Esophagus muscularis mucosa (tissue), 4 donors: ENCODE measurements at regions not wholly inside any gene's neighbourhood (a gene's known extent, or its start where the extent isn't known, plus 50 kb on each side); places are given as distances from the start of the nearest gene placed in this dataset.
"Not testable (repeated sequence)": the region's sequence is repeated elsewhere in the genome, so short reads cannot be mapped to it uniquely, and the experiment has no call there.

Experiments used
- DNase-seq: peaks from one replicate; pipeline ENCODE4 v3.0.0-alpha.2; 2017; ENCODE audit errors: extremely low spot score
- H3K27ac ChIP-seq, 4 donors: fragments of 200-600 bp; sonication (generic); replicated peaks in 1 of 4; 1 replicate in 3 of 4; 2 replicates in 1 of 4; pipeline ENCODE4 v1.5.1; 2016 to 2019; ENCODE audit warnings: mild to moderate bottlenecking in 1 of 4
- H3K27me3 ChIP-seq, 4 donors: fragments of 200-600 bp; sonication (generic); one replicate each; pipeline versions ENCODE4 v1.5.1 to v1.6.0; 2016 to 2019
- H3K36me3 ChIP-seq, 4 donors: fragments of 200-600 bp; sonication (generic); one replicate each; pipeline ENCODE4 v1.5.1; 2016 to 2019
- H3K4me1 ChIP-seq, 4 donors: fragments of 200-600 bp; sonication (generic); one replicate each; pipeline ENCODE4 v1.5.1; 2016 to 2019
- H3K4me3 ChIP-seq, 4 donors: fragments of 200-600 bp; sonication (generic); 1 replicate in 2 of 4; 2 replicates in 2 of 4; pipeline ENCODE4 v1.5.1; 2016 to 2019; ENCODE audit warnings: mild to moderate bottlenecking in 4 of 4, moderate library complexity in 1 of 4
- H3K9me3 ChIP-seq, 4 donors: fragments of 200-600 bp; sonication (generic); 1 replicate in 3 of 4; 2 replicates in 1 of 4; pipeline ENCODE4 v1.5.1; 2016 to 2019
- EP300 ChIP-seq: sonication (generic); formaldehyde crosslinking; IDR thresholded peaks from one replicate; pipeline ENCODE4 v1.6.1; 2017; ENCODE audit warnings: antibody characterized with exemption
- POLR2A ChIP-seq: fragments of 450-650 bp; IDR thresholded peaks from one replicate; pipeline ENCODE4 v1.6.1; 2017; ENCODE audit warnings: antibody characterized with exemption, moderate library complexity, mild to moderate bottlenecking, low read depth
- POLR2AphosphoS5 ChIP-seq, 2 donors: sonication (generic); formaldehyde crosslinking; IDR thresholded peaks; one replicate each; pipeline ENCODE4 v1.6.1; 2017; ENCODE audit warnings: antibody characterized with exemption in 2 of 2
- WGBS: methylation state at CpG from one replicate; pipeline ENCODE4 v1.1.5; 2018; 5-methylcytosine and 5-hydroxymethylcytosine counted together
- intact Hi-C: fragments of 100-400 bp; cut with DNase I; formaldehyde crosslinking; loops from one replicate; pipeline ENCODE4 v1.15.1; 2023
- TF ChIP-seq, protein P1 (sequence below), 3 experiments: fragments of 200-600 bp in 2 of 3; fragments of 450-650 bp in 1 of 3; sonication (generic) in 2 of 3; IDR thresholded peaks; one replicate each; pipeline ENCODE4 v1.5.1; 2017 to 2019; ENCODE audit warnings: antibody characterized with exemption in 3 of 3, mild to moderate bottlenecking in 2 of 3, moderate library complexity in 1 of 3

DNA sequence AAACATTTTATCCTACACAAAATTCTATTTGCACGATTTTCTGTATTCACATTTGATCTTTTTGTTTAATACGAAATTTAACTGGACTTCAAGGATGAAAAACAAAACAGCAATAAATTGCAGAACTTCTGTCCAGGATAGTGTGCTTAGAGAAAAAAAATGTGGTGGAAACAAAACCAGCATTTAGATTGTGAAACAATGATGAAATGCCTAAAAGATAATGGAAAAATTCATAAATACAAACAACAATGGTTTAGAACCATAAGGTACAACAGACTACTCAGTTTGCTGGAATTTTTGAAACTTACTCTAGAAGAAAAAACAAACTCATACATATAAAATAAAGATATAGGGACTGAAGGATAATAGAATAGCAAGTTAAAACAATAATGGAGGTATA is 234.0 kb downstream of the BCHE start:
- no peak for DNase-seq
- intact Hi-C loops: no loop called here
- H3K4me1 ChIP-seq: peaks cover 0 to 12% (median 3%) of the 10 kb centered on the region in 4 donors
- TF ChIP-seq POLR2AphosphoS5 (IDR thresholded peaks at IDR 0.05) (no peak), POLR2A (no peak), EP300 (no peak)
- TF ChIP-seq, protein P1, sequence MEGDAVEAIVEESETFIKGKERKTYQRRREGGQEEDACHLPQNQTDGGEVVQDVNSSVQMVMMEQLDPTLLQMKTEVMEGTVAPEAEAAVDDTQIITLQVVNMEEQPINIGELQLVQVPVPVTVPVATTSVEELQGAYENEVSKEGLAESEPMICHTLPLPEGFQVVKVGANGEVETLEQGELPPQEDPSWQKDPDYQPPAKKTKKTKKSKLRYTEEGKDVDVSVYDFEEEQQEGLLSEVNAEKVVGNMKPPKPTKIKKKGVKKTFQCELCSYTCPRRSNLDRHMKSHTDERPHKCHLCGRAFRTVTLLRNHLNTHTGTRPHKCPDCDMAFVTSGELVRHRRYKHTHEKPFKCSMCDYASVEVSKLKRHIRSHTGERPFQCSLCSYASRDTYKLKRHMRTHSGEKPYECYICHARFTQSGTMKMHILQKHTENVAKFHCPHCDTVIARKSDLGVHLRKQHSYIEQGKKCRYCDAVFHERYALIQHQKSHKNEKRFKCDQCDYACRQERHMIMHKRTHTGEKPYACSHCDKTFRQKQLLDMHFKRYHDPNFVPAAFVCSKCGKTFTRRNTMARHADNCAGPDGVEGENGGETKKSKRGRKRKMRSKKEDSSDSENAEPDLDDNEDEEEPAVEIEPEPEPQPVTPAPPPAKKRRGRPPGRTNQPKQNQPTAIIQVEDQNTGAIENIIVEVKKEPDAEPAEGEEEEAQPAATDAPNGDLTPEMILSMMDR (IDR thresholded peaks at IDR 0.05): no peak
- H3K4me3 ChIP-seq: no peak overlapping the region
- H3K9me3 ChIP-seq: no peaks in the 10 kb centered on the region
- H3K27ac ChIP-seq: no peak overlapping the region
- H3K27me3 ChIP-seq: no peaks in the 10 kb centered on the region
- 91% methylated on average over 2 of the region's 2 CpGs for WGBS
- no peaks in the 10 kb centered on the region for H3K36me3 ChIP-seq

DNA sequence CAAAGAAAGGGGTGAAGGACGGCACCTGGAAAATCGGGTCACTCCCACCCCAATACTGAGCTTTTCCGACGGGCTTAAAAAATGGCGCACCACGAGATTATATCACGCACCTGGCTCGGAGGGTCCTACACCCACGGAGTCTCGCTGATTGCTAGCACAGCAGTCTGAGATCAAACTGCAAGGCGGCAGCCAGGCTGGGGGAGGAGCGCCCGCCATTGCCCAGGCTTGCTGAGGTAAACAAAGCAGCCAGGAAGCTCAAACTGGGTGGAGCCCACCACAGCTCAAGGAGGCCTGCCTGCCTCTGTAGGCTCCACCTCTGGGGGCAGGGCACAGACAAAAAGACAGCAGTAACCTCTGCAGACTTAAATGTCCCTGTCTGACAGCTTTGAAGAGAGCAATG is 264.7 kb downstream of the BCHE start:
- H3K4me3 ChIP-seq, H3K27me3 ChIP-seq, H3K4me1 ChIP-seq, intact Hi-C loops, H3K27ac ChIP-seq, H3K9me3 ChIP-seq, H3K36me3 ChIP-seq, DNase-seq: not testable (repeated sequence)
- 95% methylated on average over 13 of the region's 13 CpGs for WGBS

DNA sequence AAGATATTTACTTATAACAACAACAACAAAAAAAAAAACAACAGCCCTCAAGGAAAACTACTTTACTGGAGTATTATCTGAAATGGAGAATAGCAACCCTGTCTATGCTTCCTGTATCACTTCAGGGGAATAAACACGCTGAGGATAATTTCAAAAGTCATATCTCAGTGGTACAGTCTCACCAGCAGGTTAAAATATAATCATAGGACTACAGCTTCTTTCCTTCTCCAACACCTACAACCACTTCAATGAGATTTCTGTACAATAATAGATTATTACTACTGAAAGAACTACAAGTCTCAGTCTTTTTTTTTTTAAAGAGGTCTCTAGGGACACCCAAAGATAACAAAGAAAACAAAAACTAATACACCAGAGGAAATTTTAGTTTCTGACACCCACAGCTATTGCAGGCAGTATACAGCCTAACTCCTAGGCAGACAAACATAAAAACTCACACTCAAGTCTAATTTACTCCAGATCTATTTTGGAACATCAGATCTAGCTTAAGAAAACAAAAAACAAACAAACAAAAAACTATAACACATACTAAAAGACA is 268.2 kb downstream of the BCHE start:
- no peak for TF ChIP-seq POLR2A
- no peak for TF ChIP-seq EP300
- no peak for TF ChIP-seq POLR2AphosphoS5 (IDR thresholded peaks at IDR 0.05)
- TF ChIP-seq, protein P1 (IDR thresholded peaks at IDR 0.05): no peak
- intact Hi-C loops: no loop called here
- no peak overlapping the region for H3K27ac ChIP-seq
- H3K4me1 ChIP-seq: no peaks in the 10 kb centered on the region
- 64% methylated on average over 1 of the region's 1 CpG for WGBS
- DNase-seq: no peak
- H3K27me3 ChIP-seq: no peaks in the 10 kb centered on the region
- no peaks in the 10 kb centered on the region for H3K9me3 ChIP-seq
- no peaks in the 10 kb centered on the region for H3K36me3 ChIP-seq
- no peak overlapping the region for H3K4me3 ChIP-seq

DNA sequence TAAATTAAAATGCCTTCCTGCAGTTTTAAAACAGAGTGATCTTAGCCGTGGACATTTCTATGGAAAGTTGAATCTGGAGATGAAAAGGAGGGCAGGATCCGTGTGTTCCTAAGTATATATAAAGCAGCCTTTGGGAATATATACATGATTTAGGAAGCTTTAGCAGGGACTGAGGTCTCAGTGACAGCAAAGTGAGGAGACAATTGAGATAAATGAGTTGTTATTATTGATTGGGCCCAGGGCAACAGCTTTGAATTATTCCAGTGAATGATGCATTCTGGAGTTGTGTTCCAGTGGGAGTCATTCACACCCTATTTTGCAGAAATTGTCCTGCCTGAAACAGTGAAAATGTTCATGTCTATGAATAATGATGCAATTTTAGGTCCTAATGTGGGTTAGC is 281.4 kb downstream of the BCHE start:
- TF ChIP-seq POLR2A (no peak), POLR2AphosphoS5 (IDR thresholded peaks at IDR 0.05) (no peak), EP300 (no peak)
- TF ChIP-seq, protein P1 (IDR thresholded peaks at IDR 0.05): no peak
- Histone ChIP-seq H3K4me1 (peaks cover 0 to 10% (median 6%) of the 10 kb centered on the region in 4 donors), H3K27me3 (no peaks in the 10 kb centered on the region), H3K27ac (no peak overlapping the region), H3K4me3 (no peak overlapping the region), H3K9me3 (no peaks in the 10 kb centered on the region), H3K36me3 (no peaks in the 10 kb centered on the region)
- 73% methylated on average over 2 of the region's 2 CpGs for WGBS
- no peak for DNase-seq
- intact Hi-C loops: no loop called here

DNA sequence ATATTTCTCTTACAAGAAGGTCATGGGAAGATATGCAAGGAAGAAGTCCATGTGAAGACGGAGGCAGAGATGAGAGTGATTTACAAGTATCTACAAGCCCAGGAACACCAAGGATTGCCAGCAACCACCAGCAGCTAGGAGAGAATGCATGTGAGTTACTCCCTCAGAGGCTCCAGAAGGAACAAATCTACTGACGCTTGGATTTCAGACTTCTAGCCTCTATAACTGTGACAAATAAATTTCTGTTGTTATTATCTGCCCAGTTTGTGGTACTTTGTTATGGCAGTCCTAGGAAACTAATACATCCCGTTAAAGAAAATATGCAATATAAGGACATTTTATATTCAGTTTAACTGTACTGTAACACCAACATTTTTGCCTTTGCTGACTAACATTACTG is 283.9 kb downstream of the BCHE start:
- TF ChIP-seq, protein P1 (IDR thresholded peaks at IDR 0.05): no peak
- no peak for TF ChIP-seq POLR2A
- no peak for TF ChIP-seq POLR2AphosphoS5 (IDR thresholded peaks at IDR 0.05)
- no peak for TF ChIP-seq EP300
- H3K9me3 ChIP-seq: no peaks in the 10 kb centered on the region
- H3K4me1 ChIP-seq: peaks cover 0 to 24% (median 16%) of the 10 kb centered on the region in 4 donors
- DNase-seq: no peak
- 90% methylated on average over 3 of the region's 3 CpGs for WGBS
- no peak overlapping the region for H3K4me3 ChIP-seq
- H3K27ac ChIP-seq: no peak overlapping the region
- no peaks in the 10 kb centered on the region for H3K27me3 ChIP-seq
- no peaks in the 10 kb centered on the region for H3K36me3 ChIP-seq
- intact Hi-C loops: no loop called here
